Mesendoderm (in vitro differentiated cells): ENCODE measurements at regions not wholly inside any gene's neighbourhood (a gene's known extent, or its start where the extent isn't known, plus 50 kb on each side); places are given as distances from the start of the nearest gene placed in this dataset.
"Not testable (repeated sequence)": the region's sequence is repeated elsewhere in the genome, so short reads cannot be mapped to it uniquely, and the experiment has no call there.

Experiments
- DNase-seq: peaks from one replicate; pipeline ENCODE4 v3.0.0; 2013
- H2AK5ac ChIP-seq: 2 replicates; pipeline ENCODE4 v1.6.1; 2013; ENCODE audit warnings: low read length, inconsistent platforms
- H2BK120ac ChIP-seq: 2 replicates; pipeline ENCODE4 v1.6.1; 2013; ENCODE audit warnings: low read depth, mild to moderate bottlenecking, low read length, moderate library complexity, mixed read lengths
- H2BK15ac ChIP-seq: replicated peaks from 2 replicates; pipeline ENCODE4 v1.6.1; 2013; ENCODE audit warnings: low read depth, mild to moderate bottlenecking, moderate library complexity
- H2BK5ac ChIP-seq: 2 replicates; pipeline ENCODE4 v1.6.1; 2013; ENCODE audit warnings: low read length, inconsistent platforms
- H3K18ac ChIP-seq: 2 replicates; pipeline ENCODE4 v1.6.1; 2013; ENCODE audit warnings: mild to moderate bottlenecking, low read length, mixed read lengths
- H3K23ac ChIP-seq: one replicate; pipeline ENCODE4 v1.6.1; 2013; ENCODE audit warnings: low read length
- H3K27ac ChIP-seq: 2 replicates; pipeline ENCODE4 v1.5.1; 2013; ENCODE audit warnings: low read depth, mild to moderate bottlenecking, inconsistent platforms, low read length, moderate library complexity
- H3K27me3 ChIP-seq: 2 replicates; pipeline ENCODE4 v1.6.1; 2013; ENCODE audit warnings: low read length, control low read depth, mild to moderate bottlenecking, inconsistent platforms; ENCODE audit not compliant: insufficient read depth, poor library complexity
- H3K36me3 ChIP-seq: 2 replicates; pipeline ENCODE4 v1.6.1; 2013; ENCODE audit warnings: low read length, inconsistent platforms; ENCODE audit not compliant: control insufficient read depth, insufficient read depth
- H3K4ac ChIP-seq: one replicate; pipeline ENCODE4 v1.6.1; 2013; ENCODE audit warnings: low read depth, mild to moderate bottlenecking, low read length, moderate library complexity
- H3K4me1 ChIP-seq: 2 replicates; pipeline ENCODE4 v1.6.1; 2013; ENCODE audit warnings: low read depth, low read length, inconsistent platforms; ENCODE audit not compliant: control insufficient read depth
- H3K4me2 ChIP-seq: 2 replicates; pipeline ENCODE4 v1.6.1; 2013; ENCODE audit warnings: low read length
- H3K4me3 ChIP-seq: 2 replicates; pipeline ENCODE4 v1.5.1; 2013; ENCODE audit warnings: mild to moderate bottlenecking, low read length
- H3K56ac ChIP-seq: one replicate; pipeline ENCODE4 v1.6.1; 2013; ENCODE audit warnings: low read length
- H3K79me1 ChIP-seq: 2 replicates; pipeline ENCODE4 v1.6.1; 2013; ENCODE audit warnings: low read length, inconsistent platforms
- H3K79me2 ChIP-seq: 2 replicates; pipeline ENCODE4 v1.6.1; 2013; ENCODE audit warnings: mild to moderate bottlenecking, low read length; ENCODE audit not compliant: control insufficient read depth, insufficient read depth
- H3K9ac ChIP-seq: 2 replicates; pipeline ENCODE4 v1.6.1; 2013; ENCODE audit warnings: low read length, inconsistent platforms
- H4K5ac ChIP-seq: one replicate; pipeline ENCODE4 v1.6.1; 2013; ENCODE audit warnings: low read length
- H4K8ac ChIP-seq: one replicate; pipeline ENCODE4 v1.6.1; 2013; ENCODE audit warnings: low read depth, mild to moderate bottlenecking, control low read depth, low read length, moderate library complexity
- WGBS: extraction: QIAGEN DNeasy Blood & Tissue Kit; methylation state at CpG from one replicate; pipeline ENCODE4 v1.1.7; 2013; ENCODE audit warnings: low lambda C conversion rate, missing lambda C conversion rate; ENCODE audit not compliant: insufficient coverage; ENCODE audit errors: extremely low coverage; 5-methylcytosine and 5-hydroxymethylcytosine counted together

DNA sequence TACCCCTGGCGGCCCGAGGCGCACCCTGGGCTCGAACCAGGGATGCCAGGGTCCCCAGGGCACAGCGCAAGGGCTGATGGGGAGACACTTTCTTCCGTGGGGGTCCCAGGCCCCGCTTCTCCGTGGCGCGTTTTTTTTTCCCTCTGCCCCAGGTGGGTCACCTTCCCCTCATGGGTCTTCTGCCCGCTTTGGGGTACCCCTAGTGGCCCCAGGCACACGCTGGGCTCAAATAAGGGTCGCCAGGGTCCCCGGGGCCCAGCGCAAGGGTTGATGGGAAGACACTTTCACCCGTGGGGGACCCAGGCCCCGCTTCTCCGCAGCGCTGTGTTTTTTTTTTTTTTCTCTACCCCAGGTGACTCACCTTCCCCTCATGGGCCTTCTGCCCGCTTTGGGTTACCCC lies 163.3 kb upstream of the ZNG1F start:
- not testable (repeated sequence) for H3K18ac ChIP-seq, H2BK15ac ChIP-seq, H3K4me1 ChIP-seq, H3K56ac ChIP-seq, H2BK5ac ChIP-seq, H3K27ac ChIP-seq, H3K23ac ChIP-seq, H4K5ac ChIP-seq, H3K36me3 ChIP-seq, H3K27me3 ChIP-seq, H4K8ac ChIP-seq, H3K79me1 ChIP-seq, H3K79me2 ChIP-seq, H2BK120ac ChIP-seq, H2AK5ac ChIP-seq, H3K4me2 ChIP-seq, DNase-seq, H3K4me3 ChIP-seq, H3K9ac ChIP-seq, H3K4ac ChIP-seq
- no CpG with 5 or more reads among the region's 20 CpGs for WGBS

- WGBS, result no CpG with 5 or more reads among the region's 3 CpGs
- not testable (repeated sequence) for H3K9ac ChIP-seq, H2BK5ac ChIP-seq, H3K4me1 ChIP-seq, H4K5ac ChIP-seq, H2BK15ac ChIP-seq, H3K56ac ChIP-seq, DNase-seq, H3K4ac ChIP-seq, H3K27ac ChIP-seq, H2BK120ac ChIP-seq, H3K36me3 ChIP-seq, H3K18ac ChIP-seq, H3K4me3 ChIP-seq, H3K79me2 ChIP-seq, H3K27me3 ChIP-seq, H3K23ac ChIP-seq, H3K79me1 ChIP-seq, H3K4me2 ChIP-seq, H4K8ac ChIP-seq, H2AK5ac ChIP-seq
Measured at GRCh38 chr9:41347893-41348292, 158.8 kb upstream of the ZNG1F start.

DNA sequence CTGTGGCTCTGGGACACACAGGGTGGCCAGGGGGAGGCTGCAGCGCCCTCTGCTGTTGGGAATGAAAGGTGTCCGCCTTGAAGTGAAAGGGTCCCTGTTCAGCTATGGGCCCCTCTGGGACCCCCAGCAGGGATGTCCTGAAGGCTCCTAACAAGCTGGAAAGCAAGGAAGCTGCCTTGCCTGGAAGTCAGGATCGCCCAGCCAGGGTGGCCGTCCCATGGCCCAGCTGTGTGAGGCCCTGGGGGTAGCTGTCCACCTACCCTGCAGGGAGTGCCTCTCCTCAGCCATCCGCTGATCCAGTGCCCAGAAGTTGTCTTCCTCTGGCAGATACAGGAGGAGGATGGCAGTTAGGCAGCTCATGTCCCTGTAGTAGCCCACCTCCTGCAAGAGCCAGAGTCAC lies 143.4 kb upstream of the ZNG1F start:
- H2BK5ac ChIP-seq, H2BK120ac ChIP-seq, H3K27ac ChIP-seq, H4K5ac ChIP-seq, H3K4me1 ChIP-seq, H3K27me3 ChIP-seq, H3K79me1 ChIP-seq, H3K9ac ChIP-seq, H4K8ac ChIP-seq, H3K23ac ChIP-seq, H3K4me2 ChIP-seq, H2AK5ac ChIP-seq, H3K56ac ChIP-seq, H3K36me3 ChIP-seq, H3K18ac ChIP-seq, H3K79me2 ChIP-seq, H3K4ac ChIP-seq, DNase-seq, H2BK15ac ChIP-seq, H3K4me3 ChIP-seq: not testable (repeated sequence)
- WGBS, result no CpG with 5 or more reads among the region's 5 CpGs

DNA sequence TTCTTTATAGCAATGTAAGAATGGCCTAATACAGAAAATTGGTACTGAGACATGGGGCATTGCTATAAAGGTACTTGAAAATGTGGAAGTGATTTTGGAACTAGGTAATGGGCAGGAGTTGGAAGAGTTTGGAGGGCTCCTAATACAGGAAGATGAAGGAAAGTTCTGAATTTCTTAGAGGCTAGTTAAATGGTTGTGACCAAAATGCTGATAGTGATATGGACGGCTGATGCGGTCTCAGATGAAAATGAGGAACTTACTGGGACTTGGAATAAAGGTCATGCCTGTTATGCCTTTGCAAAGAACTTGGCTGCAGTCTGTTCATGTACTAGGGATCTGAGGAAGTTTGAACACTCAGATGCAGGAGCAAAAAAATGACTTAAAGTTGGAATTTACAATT lies 132.2 kb upstream of the ZNG1F start:
- not testable (repeated sequence) for H3K4me2 ChIP-seq, H2BK15ac ChIP-seq, H3K4me3 ChIP-seq, H2BK5ac ChIP-seq, H3K79me2 ChIP-seq, H3K18ac ChIP-seq, H3K4ac ChIP-seq, H4K5ac ChIP-seq, H4K8ac ChIP-seq, H3K27ac ChIP-seq, H3K27me3 ChIP-seq, H3K36me3 ChIP-seq, H3K56ac ChIP-seq, DNase-seq, H2BK120ac ChIP-seq, H3K4me1 ChIP-seq, H2AK5ac ChIP-seq, H3K79me1 ChIP-seq, H3K23ac ChIP-seq, H3K9ac ChIP-seq
- WGBS, result no CpG with 5 or more reads among the region's 2 CpGs

DNA sequence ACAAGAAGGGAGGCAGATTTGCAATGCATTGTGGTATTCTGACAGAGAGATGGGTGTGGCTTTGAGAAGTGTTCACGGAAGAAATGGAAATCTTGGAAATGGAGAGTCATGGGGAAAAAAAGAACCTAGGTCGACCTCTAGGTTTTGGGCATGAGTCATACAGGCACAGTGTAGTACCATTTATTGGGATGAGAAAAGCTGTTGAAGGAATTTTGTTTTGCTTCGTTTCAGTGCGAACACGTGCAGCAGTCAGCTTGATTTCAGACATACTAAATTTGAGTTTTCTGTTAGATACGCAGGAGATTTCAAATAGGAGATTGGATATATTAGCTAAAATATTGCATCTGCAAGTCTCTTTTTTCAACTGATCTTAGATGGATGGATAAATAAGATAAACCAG lies 119.8 kb upstream of the ZNG1F start:
- H3K4me1 ChIP-seq, DNase-seq, H3K4me3 ChIP-seq, H2BK120ac ChIP-seq, H3K79me2 ChIP-seq, H3K36me3 ChIP-seq, H2BK15ac ChIP-seq, H2AK5ac ChIP-seq, H4K5ac ChIP-seq, H4K8ac ChIP-seq, H3K27me3 ChIP-seq, H3K4ac ChIP-seq, H2BK5ac ChIP-seq, H3K23ac ChIP-seq, H3K56ac ChIP-seq, H3K79me1 ChIP-seq, H3K9ac ChIP-seq, H3K27ac ChIP-seq, H3K4me2 ChIP-seq, H3K18ac ChIP-seq: not testable (repeated sequence)
- WGBS, result no CpG with 5 or more reads among the region's 6 CpGs

GRCh38 chr9:41285744-41286143 lies 96.6 kb upstream of the ZNG1F start:
- not testable (repeated sequence) for H3K9ac ChIP-seq, H3K4me1 ChIP-seq, H3K27ac ChIP-seq, H3K36me3 ChIP-seq, H4K8ac ChIP-seq, H3K18ac ChIP-seq, H2BK15ac ChIP-seq, H3K4ac ChIP-seq, H2BK5ac ChIP-seq, H3K4me3 ChIP-seq, H3K23ac ChIP-seq, H3K56ac ChIP-seq, H3K4me2 ChIP-seq, H2AK5ac ChIP-seq, H4K5ac ChIP-seq, H3K79me2 ChIP-seq, H3K27me3 ChIP-seq, H3K79me1 ChIP-seq, DNase-seq, H2BK120ac ChIP-seq
- no CpG with 5 or more reads among the region's 16 CpGs for WGBS
